Neural progenitor cell (in vitro differentiated cells): ENCODE measurements at regions not wholly inside any gene's neighbourhood (a gene's known extent, or its start where the extent isn't known, plus 50 kb on each side); places are given as distances from the start of the nearest gene placed in this dataset.

Experiments
- DNase-seq: peaks from one replicate; pipeline ENCODE4 v3.0.0-alpha.2; 2016; ENCODE audit warnings: low spot score
- H2AFZ ChIP-seq: fragments of 200-600 bp; sonication (generic); replicated peaks from 2 replicates; pipeline ENCODE4 v1.6.1; 2016; ENCODE audit warnings: antibody characterized with exemption
- H3F3A ChIP-seq: fragments of 200-600 bp; sonication (generic); 2 replicates; pipeline ENCODE4 v1.6.1; 2016; ENCODE audit warnings: antibody characterized with exemption, low read depth
- H3K27ac ChIP-seq: fragments of 200-600 bp; sonication (generic); 2 replicates; pipeline ENCODE4 v1.5.1; 2016; ENCODE audit warnings: mild to moderate bottlenecking
- H3K27me3 ChIP-seq: fragments of 200-600 bp; sonication (generic); 2 replicates; pipeline ENCODE4 v1.6.1; 2016; ENCODE audit warnings: mild to moderate bottlenecking, moderate library complexity
- H3K36me3 ChIP-seq: fragments of 200-600 bp; sonication (generic); 2 replicates; pipeline ENCODE4 v1.5.1; 2016
- H3K4me1 ChIP-seq: fragments of 200-600 bp; sonication (generic); 2 replicates; pipeline ENCODE4 v1.6.1; 2016; ENCODE audit warnings: mixed run types
- H3K4me2 ChIP-seq: fragments of 200-600 bp; sonication (generic); 2 replicates; pipeline ENCODE4 v1.6.1; 2016
- H3K4me3 ChIP-seq: fragments of 200-600 bp; sonication (generic); 2 replicates; pipeline ENCODE4 v1.5.1; 2016
- H3K79me2 ChIP-seq: fragments of 200-600 bp; sonication (generic); 2 replicates; pipeline ENCODE4 v1.6.1; 2016; ENCODE audit warnings: low read depth
- H3K9ac ChIP-seq: fragments of 200-600 bp; sonication (generic); 2 replicates; pipeline ENCODE4 v1.6.1; 2016
- H3K9me3 ChIP-seq: fragments of 200-600 bp; sonication (generic); 2 replicates; pipeline ENCODE4 v1.5.1; 2016; ENCODE audit warnings: low read depth
- H4K20me1 ChIP-seq: fragments of 200-600 bp; sonication (generic); 2 replicates; pipeline ENCODE4 v1.6.1; 2016; ENCODE audit warnings: low read depth
- H3K27ac Mint-ChIP-seq: 3 replicates; pipeline ENCODE4 v1.8.0; 2021; ENCODE audit warnings: mixed read lengths
- H3K27me3 Mint-ChIP-seq: 2 replicates; pipeline ENCODE4 v1.8.0; 2022; ENCODE audit warnings: low read depth, mild to moderate bottlenecking, inconsistent platforms, moderate library complexity, mixed read lengths; ENCODE audit not compliant: insufficient read depth
- H3K36me3 Mint-ChIP-seq: 3 replicates; pipeline ENCODE4 v1.8.0; 2021; ENCODE audit warnings: mixed read lengths
- H3K4me1 Mint-ChIP-seq: 3 replicates; pipeline ENCODE4 v1.8.0; 2021; ENCODE audit warnings: mixed read lengths
- H3K4me3 Mint-ChIP-seq: 3 replicates; pipeline ENCODE4 v1.8.0; 2021; ENCODE audit warnings: mild to moderate bottlenecking, moderate library complexity, mixed read lengths
- H3K9me3 Mint-ChIP-seq: 3 replicates; pipeline ENCODE4 v1.8.0; 2020; ENCODE audit warnings: mixed read lengths
- CTCF ChIP-seq: fragments of 200-600 bp; sonication (generic); IDR thresholded peaks from 2 replicates; pipeline ENCODE4 v1.5.1; 2017; ENCODE audit warnings: antibody characterized with exemption, mild to moderate bottlenecking
- EZH2 ChIP-seq: fragments of 200-600 bp; sonication (generic); IDR thresholded peaks from 2 replicates; pipeline ENCODE4 v1.6.1; 2017; ENCODE audit warnings: antibody characterized with exemption, mild to moderate bottlenecking, moderate library complexity
- EZH2phosphoT487 ChIP-seq: fragments of 200-600 bp; sonication (generic); IDR thresholded peaks from 2 replicates; pipeline ENCODE4 v1.6.1; 2017; ENCODE audit warnings: antibody characterized with exemption

DNA sequence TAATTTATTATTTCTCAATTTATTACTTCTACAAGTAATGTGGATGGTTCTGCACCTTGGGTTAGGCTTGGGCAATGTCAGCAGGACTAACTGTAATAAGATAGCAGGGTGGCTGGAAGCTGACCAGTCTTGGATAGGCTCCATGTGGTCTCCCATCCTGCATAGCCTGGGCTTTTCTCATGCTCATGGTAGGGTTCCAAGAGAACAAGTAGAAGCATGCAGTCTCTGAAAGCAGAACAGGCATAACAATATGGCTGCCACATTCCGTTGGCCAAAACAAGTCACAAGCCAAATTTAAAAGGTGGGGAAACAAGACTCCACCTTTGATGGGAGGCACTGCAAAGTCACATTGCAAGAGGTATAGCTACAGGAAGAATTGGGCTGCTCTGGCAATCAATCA lies 98.6 kb upstream of the MDFIC start:
- Mint-ChIP-seq H3K27me3 (peaks cover 3% of the 10 kb centered on the region), H3K4me1 (peaks cover 4% of the 10 kb centered on the region), H3K9me3 (peaks cover 13% of the 10 kb centered on the region), H3K27ac (no peak overlapping the region), H3K4me3 (no peak overlapping the region), H3K36me3 (peaks cover 2% of the 10 kb centered on the region)
- Histone ChIP-seq H2AFZ (no peak overlapping the region), H3K9me3 (no peaks in the 10 kb centered on the region), H3K79me2 (no peaks in the 10 kb centered on the region), H3K9ac (no peak overlapping the region), H3K4me1 (no peaks in the 10 kb centered on the region), H3K36me3 (no peaks in the 10 kb centered on the region), H3K27ac (no peak overlapping the region), H3K4me2 (no peak overlapping the region), H4K20me1 (no peaks in the 10 kb centered on the region), H3K27me3 (no peaks in the 10 kb centered on the region), H3F3A (no peaks in the 10 kb centered on the region), H3K4me3 (no peak overlapping the region)
- TF ChIP-seq EZH2phosphoT487 (no peak), CTCF (no peak), EZH2 (no peak)
- no peak for DNase-seq

DNA sequence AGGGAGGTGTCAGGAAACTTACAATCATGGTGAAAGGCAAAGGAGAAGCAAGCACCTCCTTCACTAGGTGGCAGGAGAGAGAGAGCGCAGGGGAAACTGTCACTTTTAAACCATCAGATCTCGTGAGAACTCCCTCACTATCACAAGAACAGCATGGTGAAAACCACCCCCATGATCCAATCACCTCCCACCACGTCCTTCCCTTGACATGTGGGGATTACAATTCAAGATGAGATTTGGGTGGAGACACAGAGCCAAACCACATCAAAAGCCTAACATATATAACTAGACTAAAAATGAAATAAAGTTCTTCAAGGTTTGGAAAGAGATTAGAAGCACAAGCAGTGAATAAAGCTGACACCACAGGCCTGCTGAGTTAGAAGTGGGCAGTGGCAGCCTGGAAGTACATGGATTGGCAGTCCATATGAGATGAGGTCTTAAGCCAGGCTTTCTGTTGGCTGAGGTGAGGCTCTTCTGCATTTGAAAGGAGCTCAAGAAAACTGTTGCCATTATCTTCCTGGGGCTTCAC lies 96.4 kb upstream of the MDFIC start:
- TF ChIP-seq EZH2 = no peak
- no peak for TF ChIP-seq EZH2phosphoT487
- TF ChIP-seq CTCF = peak; percentile 38
- H3K4me1 ChIP-seq = no peaks in the 10 kb centered on the region
- Mint-ChIP-seq H3K4me1 (peaks cover 4% of the 10 kb centered on the region), H3K9me3 (peaks cover 13% of the 10 kb centered on the region), H3K27me3 (peaks cover 3% of the 10 kb centered on the region), H3K36me3 (peaks cover 2% of the 10 kb centered on the region), H3K4me3 (no peak overlapping the region), H3K27ac (no peak overlapping the region)
- no peak overlapping the region for H3K4me2 ChIP-seq
- H3K27me3 ChIP-seq = no peaks in the 10 kb centered on the region
- H3K79me2 ChIP-seq = no peaks in the 10 kb centered on the region
- no peaks in the 10 kb centered on the region for H3F3A ChIP-seq
- H3K27ac ChIP-seq = no peak overlapping the region
- H3K9me3 ChIP-seq = no peaks in the 10 kb centered on the region
- no peak overlapping the region for H2AFZ ChIP-seq
- no peak overlapping the region for H3K9ac ChIP-seq
- no peaks in the 10 kb centered on the region for H3K36me3 ChIP-seq
- H3K4me3 ChIP-seq = no peak overlapping the region
- peak; percentile 20 for DNase-seq
- no peaks in the 10 kb centered on the region for H4K20me1 ChIP-seq

- H3K4me1 Mint-ChIP-seq = no peaks in the 10 kb centered on the region
Observed at GRCh38 chr7:114830952-114831351, 90.9 kb upstream of the MDFIC start.

More at GRCh38 chr7:114830952-114831351, 90.9 kb upstream of the MDFIC start:
- no peaks in the 10 kb centered on the region for H4K20me1 ChIP-seq
- no peaks in the 10 kb centered on the region for H3K4me1 ChIP-seq
- H2AFZ ChIP-seq = no peak overlapping the region
- Mint-ChIP-seq H3K9me3 (peaks cover 11% of the 10 kb centered on the region), H3K36me3 (peaks cover under 1% of the 10 kb centered on the region), H3K27ac (no peak overlapping the region), H3K27me3 (no peaks in the 10 kb centered on the region), H3K4me3 (no peak overlapping the region)
- TF ChIP-seq EZH2 (no peak), CTCF (no peak), EZH2phosphoT487 (no peak)
- H3K79me2 ChIP-seq = no peaks in the 10 kb centered on the region
- H3K27ac ChIP-seq = no peak overlapping the region
- no peak overlapping the region for H3K4me3 ChIP-seq
- no peaks in the 10 kb centered on the region for H3F3A ChIP-seq
- H3K27me3 ChIP-seq = no peaks in the 10 kb centered on the region
- no peak for DNase-seq
- H3K9ac ChIP-seq = no peak overlapping the region
- H3K4me2 ChIP-seq = no peak overlapping the region
- H3K9me3 ChIP-seq = no peaks in the 10 kb centered on the region
- no peaks in the 10 kb centered on the region for H3K36me3 ChIP-seq
